ENCODE measurements at regions not wholly inside any gene's neighbourhood (a gene's known extent, or its start where the extent isn't known, plus 50 kb on each side); places are given as distances from the start of the nearest gene placed in this dataset.

DNA sequence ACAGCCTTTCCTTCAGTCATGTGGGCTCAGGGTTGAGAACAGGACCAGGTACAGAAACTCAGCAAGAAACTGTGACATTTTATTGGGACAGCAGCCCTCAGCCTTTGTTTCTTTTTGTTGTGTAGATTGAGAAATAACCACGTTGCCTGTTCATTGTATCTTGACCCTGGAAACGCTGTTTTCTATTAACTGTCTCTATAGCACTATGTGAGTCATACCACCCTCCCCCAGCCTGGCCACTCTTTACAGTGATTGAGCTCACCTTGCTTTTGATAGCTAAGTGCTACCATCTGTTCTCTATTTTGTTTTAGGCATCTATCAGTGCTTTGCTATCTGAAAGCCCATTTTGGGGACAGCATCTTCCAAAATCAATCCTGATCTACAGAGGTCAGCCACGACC lies 127.9 kb downstream of the CD47 start:
- DNase-seq (ENCODE audit: low read depth) = peak; percentile 65
- TF ChIP-seq, protein P1, sequence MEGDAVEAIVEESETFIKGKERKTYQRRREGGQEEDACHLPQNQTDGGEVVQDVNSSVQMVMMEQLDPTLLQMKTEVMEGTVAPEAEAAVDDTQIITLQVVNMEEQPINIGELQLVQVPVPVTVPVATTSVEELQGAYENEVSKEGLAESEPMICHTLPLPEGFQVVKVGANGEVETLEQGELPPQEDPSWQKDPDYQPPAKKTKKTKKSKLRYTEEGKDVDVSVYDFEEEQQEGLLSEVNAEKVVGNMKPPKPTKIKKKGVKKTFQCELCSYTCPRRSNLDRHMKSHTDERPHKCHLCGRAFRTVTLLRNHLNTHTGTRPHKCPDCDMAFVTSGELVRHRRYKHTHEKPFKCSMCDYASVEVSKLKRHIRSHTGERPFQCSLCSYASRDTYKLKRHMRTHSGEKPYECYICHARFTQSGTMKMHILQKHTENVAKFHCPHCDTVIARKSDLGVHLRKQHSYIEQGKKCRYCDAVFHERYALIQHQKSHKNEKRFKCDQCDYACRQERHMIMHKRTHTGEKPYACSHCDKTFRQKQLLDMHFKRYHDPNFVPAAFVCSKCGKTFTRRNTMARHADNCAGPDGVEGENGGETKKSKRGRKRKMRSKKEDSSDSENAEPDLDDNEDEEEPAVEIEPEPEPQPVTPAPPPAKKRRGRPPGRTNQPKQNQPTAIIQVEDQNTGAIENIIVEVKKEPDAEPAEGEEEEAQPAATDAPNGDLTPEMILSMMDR (IDR thresholded peaks at IDR 0.05; ENCODE audit: insufficient read depth, low read length) = no peak
- no peak overlapping the region for H3K4me3 ChIP-seq (ENCODE audit: low read depth, low read length)

DNA sequence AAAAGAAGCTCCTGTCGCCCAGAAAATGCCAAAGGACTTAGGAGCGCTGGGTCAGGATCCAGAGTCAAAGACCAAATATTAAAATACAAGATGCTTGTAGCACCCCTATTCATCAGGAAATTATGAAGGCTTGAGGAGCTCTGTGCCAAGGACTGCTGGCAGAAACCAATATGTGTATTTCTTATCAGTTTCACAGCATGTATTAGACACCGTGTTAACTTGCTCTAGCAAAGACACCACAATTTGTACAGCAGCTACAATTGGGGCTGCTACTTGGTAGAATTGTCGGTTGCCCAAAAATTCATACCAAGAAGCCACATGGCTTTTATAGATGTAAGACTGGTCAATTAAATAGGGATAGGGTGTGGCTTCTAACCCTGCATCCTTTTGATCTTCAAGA lies 128.8 kb downstream of the CD47 start:
- DNase-seq (ENCODE audit: low read depth) = no peak
- no peak overlapping the region for H3K4me3 ChIP-seq (ENCODE audit: low read depth, low read length)
- TF ChIP-seq, protein P1 (IDR thresholded peaks at IDR 0.05; ENCODE audit: insufficient read depth, low read length) = no peak

DNA sequence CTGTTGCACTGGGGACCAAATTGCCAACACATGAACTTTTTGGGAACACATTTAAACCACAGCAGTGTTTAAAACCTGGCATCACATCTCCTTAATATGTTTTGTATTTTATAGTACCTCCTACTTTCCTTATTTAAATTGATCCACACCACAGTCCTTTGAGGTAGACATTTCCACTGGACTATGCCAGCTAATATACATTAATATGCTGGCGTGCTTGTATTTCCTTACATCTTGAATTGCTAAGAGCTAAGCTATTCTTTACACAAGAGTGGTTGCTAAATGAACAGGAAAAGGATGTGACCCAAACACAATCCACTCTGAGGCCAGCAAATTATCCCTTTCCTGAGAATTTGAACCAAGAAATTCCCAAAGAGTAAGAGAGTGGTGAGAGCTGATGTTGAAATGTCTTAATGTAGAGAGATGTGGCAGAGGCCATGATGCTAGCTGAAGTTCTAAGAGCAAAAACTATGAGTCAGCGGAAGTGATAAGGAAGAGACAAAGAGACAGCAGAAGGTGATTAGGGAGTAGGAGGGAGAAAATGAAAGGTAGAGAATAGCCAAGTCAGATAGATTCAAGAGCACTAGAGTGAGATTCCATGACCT lies 131.2 kb downstream of the CD47 start:
- TF ChIP-seq, protein P1 (IDR thresholded peaks at IDR 0.05; ENCODE audit: insufficient read depth, low read length) = no peak
- peak; percentile 61 for DNase-seq (ENCODE audit: low read depth)

DNA sequence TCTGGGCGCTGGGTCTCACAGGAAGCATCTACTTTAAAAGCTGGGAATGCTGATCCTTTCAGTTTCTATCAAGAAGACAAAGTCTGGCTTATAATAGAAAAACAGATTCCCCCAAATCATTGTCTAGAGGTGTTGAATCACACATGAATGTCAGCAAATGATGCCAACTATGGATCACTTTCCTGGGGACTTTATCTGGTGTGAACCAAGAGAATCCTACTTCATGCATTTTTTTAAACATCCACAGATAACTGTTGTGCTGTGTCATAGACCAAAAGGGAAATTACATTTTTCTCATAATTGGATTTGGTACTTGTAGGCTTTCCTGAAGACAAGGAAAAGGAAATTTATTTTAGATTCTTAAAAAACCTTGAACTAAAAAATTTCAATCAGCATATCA lies 132.7 kb downstream of the CD47 start:
- peak overlapping the region; percentile 49 for H3K4me3 ChIP-seq (ENCODE audit: low read depth, low read length)
- DNase-seq (ENCODE audit: low read depth) = peak; percentile 68
- TF ChIP-seq, protein P1 (IDR thresholded peaks at IDR 0.05; ENCODE audit: insufficient read depth, low read length) = no peak

More for the DNA sequence above, 131.2 kb downstream of the CD47 start:
- no peak overlapping the region for H3K4me3 ChIP-seq (ENCODE audit: low read depth, low read length)

DNA sequence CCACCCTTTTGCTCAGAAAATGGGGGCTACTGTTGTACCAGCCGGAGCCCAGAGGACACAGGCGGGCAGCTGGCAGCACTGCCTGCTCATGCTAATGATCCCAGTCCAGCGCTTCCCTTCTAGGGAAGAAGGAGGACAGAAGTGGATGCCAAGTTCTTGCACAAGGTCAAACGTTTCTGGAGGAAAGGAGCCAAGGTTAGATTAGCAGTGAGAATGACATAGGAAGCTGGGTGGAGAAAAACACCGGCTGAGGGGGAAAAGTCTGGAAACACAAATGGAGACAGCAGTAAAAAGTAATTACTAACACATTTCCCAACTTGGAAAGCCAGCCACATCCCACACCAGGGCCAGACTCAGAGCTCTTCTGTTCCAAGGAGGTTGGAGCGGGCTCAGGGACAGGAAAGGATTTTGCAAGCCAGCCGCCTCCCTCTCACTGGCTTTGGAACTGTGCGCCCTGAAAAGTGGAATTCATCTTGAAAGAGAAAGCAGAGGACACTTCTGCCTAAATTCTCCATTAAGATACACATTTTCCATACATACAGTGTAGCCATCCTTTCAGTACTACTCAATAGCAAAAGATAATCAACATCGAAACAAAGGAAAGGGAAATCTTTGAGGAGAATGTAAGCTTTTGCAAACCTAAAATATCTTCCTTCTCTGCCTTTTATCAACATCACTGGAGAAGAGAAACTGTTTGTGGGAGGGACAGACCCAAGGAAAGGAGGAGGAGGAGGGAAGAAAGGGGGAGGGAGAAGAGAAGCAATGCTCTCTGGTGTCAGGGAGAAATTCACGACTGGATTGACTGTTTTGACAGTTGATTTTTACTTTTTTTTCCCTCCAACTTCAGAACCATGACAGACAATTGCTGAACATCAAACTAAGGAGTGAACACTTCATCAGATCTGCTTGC lies 133.6 kb downstream of the CD47 start:
- DNase-seq (ENCODE audit: low read depth) = peak; percentile 99
- H3K4me3 ChIP-seq (ENCODE audit: low read depth, low read length) = peak overlapping the region; percentile 49
- TF ChIP-seq, protein P1 (IDR thresholded peaks at IDR 0.05; ENCODE audit: insufficient read depth, low read length) = no peak

DNA sequence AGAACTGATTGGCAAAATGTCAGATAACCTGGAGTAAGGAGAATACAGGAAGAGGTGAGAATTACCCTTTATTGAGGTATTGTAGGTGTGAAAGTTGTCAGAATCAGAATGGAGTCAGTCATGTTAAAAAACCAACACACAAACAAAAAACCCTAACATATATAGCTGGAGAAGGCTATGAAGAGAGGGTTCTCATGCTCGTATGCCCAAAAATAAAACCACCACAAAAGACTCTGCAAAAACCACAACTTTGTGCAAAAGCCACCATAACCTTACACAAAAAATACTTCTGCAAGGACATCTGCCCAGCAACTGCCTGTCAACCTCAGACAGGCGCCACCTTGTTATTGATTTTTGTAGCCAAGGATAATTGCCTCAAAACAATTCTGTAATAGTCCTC lies 136.0 kb downstream of the CD47 start:
- no peak overlapping the region for H3K4me3 ChIP-seq (ENCODE audit: low read depth, low read length)
- TF ChIP-seq, protein P1 (IDR thresholded peaks at IDR 0.05; ENCODE audit: insufficient read depth, low read length) = no peak
- no peak for DNase-seq (ENCODE audit: low read depth)

Data from fibroblast of the aortic adventitia (primary cell).